Fibroblast of skin of left quadriceps (primary cell): ENCODE measurements at regions not wholly inside any gene's neighbourhood (a gene's known extent, or its start where the extent isn't known, plus 50 kb on each side); places are given as distances from the start of the nearest gene placed in this dataset.

Experiments
- DNase-seq, 2 experiments: peaks; one replicate each; pipeline ENCODE4 v3.0.0-alpha.2; 2013; ENCODE audit warnings: low read depth in 2 of 2

DNA sequence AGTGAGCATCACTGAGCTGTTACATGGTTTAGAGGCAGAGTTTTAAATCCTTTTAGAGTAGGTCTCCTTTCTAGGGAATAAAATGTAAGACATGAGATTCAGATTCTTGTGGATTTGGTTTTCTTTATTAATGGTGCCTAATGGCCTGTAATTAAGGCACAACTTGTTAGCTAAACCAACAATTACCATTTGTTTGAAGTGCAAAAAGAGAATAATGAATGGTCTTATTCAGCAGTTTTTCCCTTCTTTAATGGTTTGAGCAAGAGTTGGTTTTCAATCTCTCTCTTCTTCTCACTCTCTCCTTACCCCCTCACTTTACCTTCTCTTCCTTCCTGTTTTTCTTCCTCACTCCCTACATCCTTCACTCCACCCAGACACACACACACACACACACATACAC lies 312.2 kb upstream of the TRIB2 start:
- no peak for DNase-seq

DNA sequence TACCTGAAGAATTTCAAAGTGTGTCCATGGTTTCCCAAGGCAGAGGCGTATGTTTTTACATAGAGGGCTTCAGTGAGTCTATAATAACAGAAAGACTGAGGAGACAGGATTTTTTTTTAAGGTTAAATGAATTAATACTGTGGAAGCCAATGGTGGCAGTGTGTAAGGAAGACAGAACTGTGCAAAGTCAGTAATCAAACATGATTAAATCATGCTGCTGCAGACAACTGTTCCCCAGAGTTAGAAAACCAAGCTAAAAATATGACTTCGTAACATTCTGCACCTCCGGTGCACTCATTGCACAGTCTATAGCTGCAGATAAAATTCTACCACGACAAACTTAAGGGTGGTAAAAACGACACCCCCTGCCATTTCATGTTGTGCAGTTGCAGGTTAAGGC lies 309.6 kb upstream of the TRIB2 start:
- DNase-seq, result no peak

DNA sequence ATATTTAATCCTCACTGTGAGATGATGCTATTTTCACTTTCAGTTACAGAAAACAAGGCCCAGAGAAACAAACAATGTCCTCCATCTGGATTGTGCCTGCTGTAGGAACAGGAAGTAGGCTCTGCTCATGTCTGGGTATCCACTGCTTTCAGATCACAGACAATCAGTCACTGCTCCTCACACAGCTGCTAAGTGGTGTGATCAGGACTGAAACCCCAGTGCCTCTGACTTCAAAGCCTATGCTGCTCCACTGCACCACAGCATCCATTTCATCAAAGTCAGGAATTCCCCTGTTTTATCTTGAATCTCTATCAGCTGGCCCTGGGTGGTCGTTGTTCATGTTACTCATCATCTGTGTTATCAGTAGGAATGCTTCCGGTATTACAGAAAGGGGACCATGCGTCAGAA lies 303.8 kb upstream of the TRIB2 start:
- no peak for DNase-seq

DNA sequence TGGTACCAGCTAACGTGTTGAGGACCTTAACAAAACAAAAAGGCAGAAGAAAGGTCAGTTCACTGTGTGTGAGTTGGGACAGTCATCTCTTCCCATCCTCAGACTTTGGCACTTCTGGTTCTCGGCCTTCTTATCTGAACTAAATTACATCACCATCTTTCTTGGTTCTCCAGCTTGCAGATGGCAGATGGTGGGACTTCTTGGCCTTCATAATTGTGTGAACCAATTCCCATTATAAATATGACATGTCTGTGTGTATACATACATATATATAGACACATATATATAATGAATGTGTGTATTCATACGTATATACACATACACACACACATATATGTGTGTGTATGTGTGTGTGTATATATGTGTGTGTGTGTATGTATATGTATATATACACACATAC lies 301.2 kb upstream of the TRIB2 start:
- no peak for DNase-seq

DNA sequence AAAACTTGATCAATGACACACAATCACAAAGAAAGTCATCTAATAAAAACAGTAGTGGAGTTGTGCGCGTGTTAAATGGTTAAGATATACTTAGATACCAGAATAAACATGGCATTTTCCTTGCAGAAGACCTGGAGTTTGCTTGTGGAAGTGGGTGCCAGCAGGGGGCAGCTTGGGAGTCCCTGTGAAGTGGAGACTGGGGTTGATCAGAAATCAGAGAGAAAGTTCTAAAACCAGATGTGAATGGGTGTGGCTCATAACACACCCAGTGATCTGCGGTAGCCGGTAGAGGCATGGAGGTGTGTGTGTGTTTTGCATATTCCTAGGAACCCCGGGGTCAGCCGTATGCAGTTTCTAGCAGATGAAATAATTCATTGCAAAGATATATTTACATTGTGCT lies 300.1 kb upstream of the TRIB2 start:
- DNase-seq, result no peak

DNA sequence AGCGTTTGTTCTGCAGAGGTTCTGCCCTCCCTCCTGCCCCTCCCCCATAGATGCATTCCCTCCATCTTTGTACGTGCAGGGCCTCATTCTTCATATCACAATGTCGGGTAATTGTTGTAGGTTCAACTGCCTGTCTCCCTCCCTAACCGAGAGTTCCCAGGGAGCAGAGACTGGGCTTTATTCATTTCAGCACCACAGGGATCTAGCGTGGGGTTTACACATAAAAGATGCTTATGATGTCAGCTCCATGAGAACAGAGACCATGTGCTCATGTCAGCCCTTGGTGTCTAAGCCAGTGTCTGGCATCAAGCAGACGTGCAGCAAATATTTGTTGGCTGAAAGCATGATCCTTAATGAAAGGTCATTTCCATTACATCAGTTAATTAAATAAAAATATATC lies 298.9 kb upstream of the TRIB2 start:
- no peak for DNase-seq

DNA sequence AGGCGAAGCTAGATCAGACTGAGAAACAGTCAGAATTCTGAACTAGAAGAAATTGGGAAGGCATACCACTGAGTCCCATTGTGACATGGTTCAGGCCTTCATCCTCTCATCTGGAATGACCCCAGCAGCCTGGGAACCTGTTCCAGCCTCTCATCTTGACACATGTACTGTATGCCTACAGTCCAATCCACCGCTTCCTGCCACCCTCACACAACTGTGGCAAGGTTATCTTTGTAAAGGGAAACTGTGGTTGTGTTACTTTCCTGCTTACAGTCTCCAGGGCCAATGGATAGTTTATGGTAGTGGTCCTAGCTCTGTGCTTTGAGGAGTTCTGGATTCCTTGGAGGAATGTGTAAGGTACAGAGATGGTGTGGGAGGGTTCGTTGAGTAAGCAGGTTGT lies 296.9 kb upstream of the TRIB2 start:
- no peak for DNase-seq

DNA sequence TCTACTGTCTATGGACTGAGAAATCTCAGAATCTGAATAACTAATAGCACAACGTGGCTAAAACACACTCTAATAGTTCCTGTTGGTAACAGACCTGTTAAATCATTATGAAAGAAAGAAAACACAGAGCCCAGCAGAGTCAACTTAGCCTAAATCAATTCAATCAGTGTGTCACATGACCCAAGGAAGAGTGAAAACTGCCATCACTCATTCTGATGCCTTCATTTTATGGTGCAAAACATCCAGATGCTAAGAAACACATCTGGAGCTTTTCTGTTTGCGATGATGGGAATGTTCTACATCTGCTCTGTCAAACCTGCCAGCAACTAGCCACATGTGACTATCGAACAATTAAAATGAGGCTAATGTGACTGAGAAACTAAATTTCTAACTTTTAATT lies 295.7 kb upstream of the TRIB2 start:
- DNase-seq, result no peak

DNA sequence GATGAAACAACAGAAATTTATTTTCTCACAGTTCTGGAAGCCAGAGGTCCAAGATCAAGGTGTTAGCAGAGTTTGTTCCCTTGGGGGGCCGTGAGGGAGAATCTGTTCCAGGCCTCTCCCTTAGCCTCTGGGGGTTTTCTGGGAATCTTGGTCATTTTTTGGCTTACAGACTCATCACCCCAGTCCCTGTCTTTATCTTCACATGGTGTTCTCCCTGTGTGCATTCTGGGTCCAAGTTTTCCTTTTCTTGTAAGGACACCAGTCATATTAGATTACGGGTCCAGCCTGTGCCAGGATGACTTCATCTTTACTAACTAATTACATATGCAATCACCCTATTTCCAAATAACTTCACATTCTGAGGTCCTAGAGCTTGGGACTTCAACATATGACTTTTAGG lies 292.5 kb upstream of the TRIB2 start:
- DNase-seq, result no peak

DNA sequence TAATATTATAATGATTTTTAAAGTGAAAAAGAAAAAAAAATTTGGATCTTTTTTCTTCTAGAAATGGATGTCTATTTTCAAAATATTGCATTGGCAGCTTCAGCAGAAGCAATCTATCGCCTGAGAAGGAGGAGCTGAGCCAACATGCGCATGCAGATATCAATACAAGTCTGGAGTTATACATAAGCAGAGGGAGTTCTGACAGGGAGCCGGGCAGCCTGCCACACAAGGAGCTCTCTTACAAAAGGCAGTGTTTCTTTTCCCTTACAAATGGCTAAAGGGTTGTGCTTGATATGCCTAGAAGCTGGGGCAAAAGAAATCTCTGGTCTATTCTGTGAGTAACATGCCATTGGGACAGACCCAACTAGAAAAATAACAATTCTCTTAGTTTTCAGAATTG lies 291.9 kb upstream of the TRIB2 start:
- no peak for DNase-seq

DNA sequence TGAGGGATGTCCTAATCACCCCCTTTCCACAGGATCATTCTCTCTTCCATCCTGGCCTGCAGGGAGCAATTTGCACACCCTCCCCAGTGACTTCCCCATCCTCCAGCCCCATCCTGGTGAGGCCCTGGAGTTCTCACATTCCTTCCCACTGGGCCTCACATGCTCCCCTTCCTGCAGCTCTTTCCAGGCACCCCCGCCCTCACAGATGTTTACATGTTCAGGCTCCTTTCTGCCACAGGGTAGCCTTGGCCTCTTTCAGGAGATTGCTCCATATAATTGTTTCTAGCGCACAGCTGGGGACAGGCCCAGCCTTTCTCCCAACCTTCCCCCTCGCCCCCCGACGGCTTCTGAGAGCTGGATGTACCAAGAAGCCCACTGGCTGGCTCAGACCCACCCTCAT lies 288.4 kb upstream of the TRIB2 start:
- no peak for DNase-seq

DNA sequence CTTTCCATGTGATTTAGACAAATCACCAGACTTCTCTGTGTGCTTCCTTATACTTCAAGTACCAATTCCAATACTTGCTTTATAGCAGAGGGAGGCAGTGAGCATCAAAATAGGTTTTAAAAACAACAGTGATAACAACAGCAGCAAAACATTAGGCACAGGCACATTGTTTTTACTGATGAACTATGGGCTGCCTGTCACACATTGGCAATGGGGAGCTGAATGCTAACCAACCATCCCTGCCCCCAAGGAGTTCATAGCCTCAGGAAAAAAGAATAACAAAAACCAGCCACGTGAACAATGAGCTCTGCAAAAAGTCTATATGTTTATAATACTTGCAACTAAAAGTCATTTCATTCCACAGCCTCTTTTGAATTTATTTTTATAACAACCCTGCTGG lies 287.9 kb upstream of the TRIB2 start:
- DNase-seq, result no peak

DNA sequence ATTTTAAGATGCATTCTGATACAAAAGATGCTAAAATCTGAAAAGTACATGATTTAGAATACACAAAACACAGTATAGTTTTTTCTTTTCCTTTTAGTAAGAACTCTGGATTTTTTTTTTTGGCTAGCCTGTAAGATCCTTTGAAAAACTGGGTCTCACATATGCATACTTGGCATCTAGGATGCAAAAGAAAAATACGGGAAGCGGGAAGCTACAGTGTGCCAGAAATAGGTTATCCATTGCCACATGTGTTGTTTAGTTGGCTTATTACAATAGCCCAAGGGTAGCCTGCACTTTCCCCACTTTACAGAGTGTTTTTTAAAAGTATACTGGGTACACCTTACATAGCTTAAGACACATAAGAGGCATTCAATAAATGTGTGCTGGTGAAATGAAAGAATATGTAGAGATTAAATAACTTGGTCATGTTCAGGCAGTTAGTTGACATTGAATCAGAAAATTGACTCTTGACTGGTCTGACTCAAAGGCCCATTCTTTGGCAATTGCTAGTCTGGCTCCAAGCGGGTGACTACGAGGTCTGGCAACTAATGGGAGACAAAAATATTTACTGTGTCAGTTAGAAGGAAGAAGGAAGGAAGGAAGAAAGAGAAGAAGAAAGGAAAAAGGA lies 286.8 kb upstream of the TRIB2 start:
- no peak for DNase-seq

DNA sequence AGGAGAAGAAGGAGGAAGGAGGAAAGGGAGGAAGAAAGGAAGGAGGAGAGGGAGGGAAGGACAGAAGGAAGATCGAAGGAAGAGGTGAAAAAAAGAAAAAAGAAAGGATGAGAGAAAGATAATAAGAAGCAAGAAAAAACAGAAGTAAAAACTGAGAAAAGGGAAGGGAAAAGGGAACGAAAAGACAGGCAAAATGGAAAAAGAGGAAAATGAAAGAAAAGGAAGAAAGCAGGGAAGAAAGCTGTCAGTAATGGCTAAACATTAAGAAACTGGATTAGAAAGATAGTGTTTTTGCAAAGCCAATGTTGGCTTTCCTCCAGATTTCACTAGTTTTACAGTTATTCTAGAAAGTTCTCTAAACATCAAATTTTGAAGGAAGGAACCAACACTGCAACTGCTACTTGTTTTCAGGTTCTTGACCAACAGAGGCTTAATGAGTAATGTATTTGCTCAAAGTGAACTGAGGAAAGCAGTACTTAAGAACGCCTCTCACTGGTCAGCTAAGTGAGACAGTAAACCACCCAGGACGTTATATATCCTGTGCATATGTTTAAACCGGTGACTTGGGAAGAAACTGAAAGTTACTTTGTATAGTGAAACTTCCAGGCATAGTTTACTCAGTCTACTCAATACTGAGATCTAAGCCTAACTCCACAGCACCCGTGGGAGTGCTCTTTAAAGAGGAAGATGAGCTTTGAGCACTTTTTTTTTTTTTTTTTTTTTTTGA lies 286.2 kb upstream of the TRIB2 start:
- no peak for DNase-seq

DNA sequence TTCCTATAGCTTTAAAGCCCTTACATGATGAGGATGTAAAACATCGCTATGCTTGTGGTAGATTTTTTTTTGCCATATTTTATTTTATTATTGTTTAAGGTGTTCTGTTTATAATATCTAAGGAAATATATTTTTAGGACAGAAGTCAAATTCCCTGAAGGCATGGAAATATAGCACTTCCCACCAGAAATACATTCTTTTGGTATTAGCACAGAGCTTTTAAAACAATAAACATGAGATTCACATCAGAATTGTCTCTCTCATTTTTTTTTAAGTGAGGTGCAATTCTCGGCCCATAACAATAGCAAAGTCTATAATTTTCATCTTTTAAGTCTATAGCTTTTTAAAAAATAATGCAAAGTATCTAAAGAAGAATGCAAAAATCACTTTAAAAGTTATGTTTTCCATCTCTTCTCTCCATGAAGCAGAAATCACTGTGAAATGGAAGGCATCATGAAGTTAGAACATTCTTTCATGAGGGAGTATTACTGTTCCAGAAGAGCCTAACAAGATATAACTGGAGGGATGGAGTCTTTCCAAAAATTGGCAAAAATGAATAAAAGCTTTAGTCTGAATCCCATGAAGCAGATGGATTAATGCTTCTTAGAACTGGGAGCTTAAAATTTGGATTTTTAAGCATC lies 283.6 kb upstream of the TRIB2 start:
- no peak for DNase-seq

DNA sequence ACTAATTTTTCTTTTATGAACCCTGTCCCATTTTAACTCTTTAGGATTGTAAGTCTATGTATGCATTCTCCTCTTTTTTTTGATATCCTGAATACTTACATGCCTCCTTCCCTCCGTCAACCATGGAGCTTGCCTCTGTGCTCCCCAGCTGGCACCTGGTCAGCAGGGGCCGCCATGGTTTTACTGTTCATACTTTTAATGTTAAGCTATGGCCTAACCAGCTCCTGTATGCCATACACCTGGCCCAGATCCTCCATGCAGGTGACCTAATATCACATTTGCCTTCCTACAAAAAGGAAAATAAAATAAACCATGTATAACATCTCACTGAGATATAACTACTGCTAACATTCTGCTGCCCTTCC lies 283.1 kb upstream of the TRIB2 start:
- DNase-seq, result no peak

DNA sequence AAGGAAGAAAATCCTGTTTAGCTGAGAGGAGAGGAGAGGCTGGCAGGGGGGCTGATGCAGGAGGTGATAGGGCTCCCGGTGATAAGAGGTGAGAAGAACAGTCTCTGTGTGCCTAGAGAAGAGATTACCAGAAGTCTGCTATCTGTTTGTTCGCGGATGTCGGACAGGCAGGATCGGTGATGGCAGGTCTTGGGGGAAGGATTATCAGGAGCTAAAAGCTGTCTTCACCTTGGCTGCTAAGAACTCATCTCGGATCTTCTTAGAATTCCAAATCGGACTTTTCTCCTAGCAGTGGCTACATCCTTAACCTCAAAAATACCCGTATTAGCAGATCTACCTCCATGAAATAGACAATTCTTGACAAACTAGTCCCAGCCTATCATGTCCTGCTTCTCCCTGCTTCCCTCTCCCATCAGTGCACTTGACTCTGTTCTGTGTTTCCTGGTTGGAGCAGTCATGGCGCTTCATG lies 282.1 kb upstream of the TRIB2 start:
- no peak for DNase-seq

DNA sequence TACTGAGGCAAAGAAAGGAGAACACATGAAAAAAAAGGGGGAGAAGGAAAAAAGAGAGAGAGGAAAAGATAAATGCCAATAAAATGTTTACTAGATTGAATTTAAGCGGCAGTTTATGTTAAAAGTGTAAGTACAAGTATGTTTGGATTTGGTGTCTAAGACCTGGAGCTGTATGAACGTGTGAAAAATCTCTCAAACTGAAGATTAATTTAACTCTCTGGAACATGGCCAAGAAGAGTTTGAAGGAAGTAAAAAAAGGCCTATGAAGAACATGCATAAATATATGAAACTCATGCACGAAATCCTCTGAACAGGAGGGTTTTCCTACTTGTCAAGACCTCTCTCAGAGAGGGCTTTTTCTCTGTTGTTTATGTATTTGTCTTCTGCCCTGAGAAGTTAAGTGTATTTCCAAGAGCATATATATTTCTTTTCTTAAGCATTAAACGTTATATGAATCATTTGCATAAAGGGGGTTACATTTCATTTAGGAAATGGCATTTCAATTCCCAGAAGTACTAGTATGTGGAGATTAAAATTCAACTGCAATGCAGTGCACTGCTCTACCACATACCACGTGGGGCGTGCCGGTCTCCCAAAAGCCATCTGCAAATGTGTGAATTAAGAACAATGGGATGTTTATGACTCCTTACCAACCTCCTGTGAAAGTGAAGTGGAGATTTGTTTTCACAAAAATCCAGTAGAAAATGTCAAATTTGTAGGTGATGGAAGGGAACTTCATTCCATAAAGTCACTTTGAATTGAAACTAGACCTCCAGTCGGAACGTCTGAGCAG lies 281.1 kb upstream of the TRIB2 start:
- DNase-seq, result no peak

DNA sequence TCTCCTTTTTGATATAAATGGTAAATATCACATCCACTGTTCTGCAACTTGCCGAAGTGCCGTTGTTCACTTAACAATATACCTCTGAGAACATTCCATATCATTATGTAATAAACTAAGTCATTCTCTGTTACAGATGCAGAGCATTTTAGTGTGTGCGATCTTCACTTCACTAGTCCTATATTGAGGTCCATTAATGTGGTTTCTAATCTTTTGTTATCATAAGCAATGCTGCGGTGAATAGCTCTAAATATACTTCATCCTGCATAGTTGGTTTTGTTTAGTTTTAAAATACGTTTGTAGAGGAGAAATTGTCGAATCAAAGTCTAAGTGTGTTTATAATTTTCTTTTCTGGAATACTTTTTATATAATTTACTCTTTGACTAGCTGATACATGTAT lies 280.3 kb upstream of the TRIB2 start:
- no peak for DNase-seq

DNA sequence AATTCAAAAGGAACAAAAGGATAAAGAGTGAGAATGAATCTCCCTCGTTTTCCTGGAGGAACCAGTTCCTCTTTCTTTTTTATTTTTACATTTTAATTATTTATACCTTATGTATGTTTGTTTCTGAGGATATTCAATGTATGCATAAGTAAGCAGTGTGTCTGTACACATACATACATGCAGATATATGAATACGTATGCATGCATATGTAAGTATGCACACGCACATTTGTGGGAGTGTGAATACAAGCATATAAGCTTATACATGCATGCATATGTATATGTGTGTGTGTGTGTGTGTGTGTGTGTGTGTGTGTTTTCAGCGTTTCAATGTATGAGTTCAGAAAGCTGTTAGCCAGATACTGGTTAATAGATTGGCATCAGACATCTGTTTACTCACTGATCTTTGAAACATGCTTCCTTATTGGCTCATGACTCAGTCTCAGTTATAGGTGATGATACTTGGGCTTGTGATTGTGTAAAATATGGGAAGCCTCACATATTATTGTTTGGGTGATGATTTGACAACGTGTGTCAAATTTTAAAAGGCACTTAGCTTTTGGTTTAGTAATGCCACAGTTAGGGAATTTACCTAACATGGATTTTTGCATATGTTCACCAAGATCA lies 279.7 kb upstream of the TRIB2 start:
- no peak for DNase-seq

DNA sequence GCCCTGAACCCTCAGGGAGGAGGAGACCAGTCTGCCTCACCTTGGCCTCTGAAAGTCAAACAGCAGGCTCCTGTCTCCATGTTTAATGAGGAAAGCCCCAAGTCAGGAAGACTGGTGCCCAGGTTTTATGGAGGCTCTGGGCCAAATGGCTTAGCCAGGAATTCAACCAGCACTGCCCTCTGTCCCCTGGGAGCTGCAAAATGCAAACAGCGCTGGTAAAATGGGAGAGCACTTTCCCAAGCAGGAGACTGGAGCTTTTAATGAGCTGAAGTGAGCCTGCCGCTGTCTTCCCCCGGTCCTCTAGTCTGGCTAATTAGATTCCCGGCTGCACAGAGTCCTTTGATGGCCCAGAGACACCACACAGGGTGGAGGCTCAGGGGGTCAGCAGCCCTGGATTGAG lies 276.0 kb upstream of the TRIB2 start:
- no peak for DNase-seq
